ENCODE measurements at regions not wholly inside any gene's neighbourhood (a gene's known extent, or its start where the extent isn't known, plus 50 kb on each side); places are given as distances from the start of the nearest gene placed in this dataset.

DNA sequence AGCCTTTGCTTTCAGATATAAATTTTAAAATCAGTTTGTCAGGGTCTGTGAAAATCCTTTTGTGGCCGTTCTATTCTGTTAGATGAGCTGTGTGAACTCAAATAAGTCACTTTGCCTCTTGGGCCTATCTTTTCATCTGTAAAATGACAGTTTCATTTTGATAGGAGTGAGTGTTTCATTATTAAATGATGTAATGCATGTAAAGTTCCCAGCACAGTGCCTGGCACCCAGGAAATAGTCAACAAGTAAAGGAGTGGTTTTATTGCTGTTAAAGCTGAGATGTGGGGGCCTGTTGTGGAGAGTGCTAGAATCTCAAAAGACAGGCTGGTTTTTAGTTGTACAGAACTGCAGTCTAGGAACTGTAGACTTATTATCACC, 394.5 kb upstream of the CFAP20DC start:
- TF ChIP-seq, protein P1, sequence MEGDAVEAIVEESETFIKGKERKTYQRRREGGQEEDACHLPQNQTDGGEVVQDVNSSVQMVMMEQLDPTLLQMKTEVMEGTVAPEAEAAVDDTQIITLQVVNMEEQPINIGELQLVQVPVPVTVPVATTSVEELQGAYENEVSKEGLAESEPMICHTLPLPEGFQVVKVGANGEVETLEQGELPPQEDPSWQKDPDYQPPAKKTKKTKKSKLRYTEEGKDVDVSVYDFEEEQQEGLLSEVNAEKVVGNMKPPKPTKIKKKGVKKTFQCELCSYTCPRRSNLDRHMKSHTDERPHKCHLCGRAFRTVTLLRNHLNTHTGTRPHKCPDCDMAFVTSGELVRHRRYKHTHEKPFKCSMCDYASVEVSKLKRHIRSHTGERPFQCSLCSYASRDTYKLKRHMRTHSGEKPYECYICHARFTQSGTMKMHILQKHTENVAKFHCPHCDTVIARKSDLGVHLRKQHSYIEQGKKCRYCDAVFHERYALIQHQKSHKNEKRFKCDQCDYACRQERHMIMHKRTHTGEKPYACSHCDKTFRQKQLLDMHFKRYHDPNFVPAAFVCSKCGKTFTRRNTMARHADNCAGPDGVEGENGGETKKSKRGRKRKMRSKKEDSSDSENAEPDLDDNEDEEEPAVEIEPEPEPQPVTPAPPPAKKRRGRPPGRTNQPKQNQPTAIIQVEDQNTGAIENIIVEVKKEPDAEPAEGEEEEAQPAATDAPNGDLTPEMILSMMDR (IDR thresholded peaks at IDR 0.05; ENCODE audit: low read length) = no peak
- TF ChIP-seq EZH2phosphoT487 (IDR thresholded peaks at IDR 0.05; ENCODE audit: low read length) (no peak), EZH2 (optimal IDR thresholded peaks at IDR 0.05; ENCODE audit: low read depth, low read length) (no peak)

All from MM.1S (cell line).